Testis (tissue), 2 donors: ENCODE measurements at regions not wholly inside any gene's neighbourhood (a gene's known extent, or its start where the extent isn't known, plus 50 kb on each side); places are given as distances from the start of the nearest gene placed in this dataset.

Source experiments
- CTCF ChIP-seq, 3 experiments: fragments of 450-650 bp in 2 of 3; fragments of 200-600 bp in 1 of 3; sonication (generic) in 1 of 3; IDR thresholded peaks; one replicate each; pipeline ENCODE4 v1.5.1; 2016 to 2019; ENCODE audit warnings: antibody characterized with exemption in 3 of 3, mild to moderate bottlenecking in 2 of 3, moderate library complexity in 1 of 3
- POLR2A ChIP-seq: fragments of 450-650 bp; IDR thresholded peaks from one replicate; pipeline ENCODE4 v1.6.1; 2017; ENCODE audit warnings: antibody characterized with exemption, mild to moderate bottlenecking, moderate library complexity

- TF ChIP-seq POLR2A (no peak), CTCF (IDR thresholded peaks at IDR 0.05) (no peak)
Measured at GRCh38 chr4:28475381-28475780, 1614.7 kb downstream of the STIM2 start.
